Testis (tissue), 2 donors: ENCODE measurements at regions not wholly inside any gene's neighbourhood (a gene's known extent, or its start where the extent isn't known, plus 50 kb on each side); places are given as distances from the start of the nearest gene placed in this dataset.

Source experiments
- CTCF ChIP-seq, 3 experiments: fragments of 450-650 bp in 2 of 3; fragments of 200-600 bp in 1 of 3; sonication (generic) in 1 of 3; IDR thresholded peaks; one replicate each; pipeline ENCODE4 v1.5.1; 2016 to 2019; ENCODE audit warnings: antibody characterized with exemption in 3 of 3, mild to moderate bottlenecking in 2 of 3, moderate library complexity in 1 of 3
- POLR2A ChIP-seq: fragments of 450-650 bp; IDR thresholded peaks from one replicate; pipeline ENCODE4 v1.6.1; 2017; ENCODE audit warnings: antibody characterized with exemption, mild to moderate bottlenecking, moderate library complexity

- TF ChIP-seq CTCF (IDR thresholded peaks at IDR 0.05), result no peak
- TF ChIP-seq POLR2A, result no peak
Measured at GRCh38 chr14:39615352-39615751, 183.1 kb upstream of the FBXO33 start.
